ENCODE measurements at regions not wholly inside any gene's neighbourhood (a gene's known extent, or its start where the extent isn't known, plus 50 kb on each side); places are given as distances from the start of the nearest gene placed in this dataset. TPM values are rescaled to one million over a fixed set of nuclear protein-coding genes. Genes with fewer than 3 reads are reported as not detected.

DNA sequence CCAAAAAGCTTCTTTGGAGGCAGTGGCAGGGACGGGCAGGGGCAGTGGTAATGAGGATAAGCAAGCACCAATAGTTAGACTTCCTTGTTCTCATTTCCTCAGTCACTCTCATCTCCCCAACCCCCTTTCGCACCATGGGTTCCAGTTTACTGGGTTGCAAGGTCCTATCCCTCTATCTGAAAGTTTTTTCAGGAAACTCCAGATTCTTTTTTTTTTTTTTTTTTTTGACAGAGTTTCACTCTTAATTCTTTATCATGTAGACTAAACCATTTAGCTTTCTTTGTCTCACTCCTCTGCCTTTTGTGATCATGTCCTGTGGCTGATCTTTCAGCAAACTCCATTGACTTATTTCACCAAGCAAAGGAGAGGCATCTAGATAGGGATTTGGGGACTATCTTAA is 51.4 kb upstream of the GMDS start:
- Histone ChIP-seq H3K27me3 (no peaks in the 10 kb centered on the region), H3K4me3 (no peak overlapping the region), H3K4me1 (ENCODE audit: insufficient read depth) (no peaks in the 10 kb centered on the region), H3K36me3 (no peaks in the 10 kb centered on the region), H3K9me3 (peaks cover 0 to 26% of the 10 kb centered on the region in 2 donors), H3K27ac (no peak overlapping the region)
- WGBS, 3 donors: 89 to 95% (median 92%) methylated on average over 2 of the region's 2 CpGs
- intact Hi-C loops (cut with DNase I): no loop called here
- DNase-seq: no peak
- TF ChIP-seq POLR2A (IDR thresholded peaks at IDR 0.05) (no peak), EP300 (IDR thresholded peaks at IDR 0.05) (no peak)
- TF ChIP-seq, protein P1, sequence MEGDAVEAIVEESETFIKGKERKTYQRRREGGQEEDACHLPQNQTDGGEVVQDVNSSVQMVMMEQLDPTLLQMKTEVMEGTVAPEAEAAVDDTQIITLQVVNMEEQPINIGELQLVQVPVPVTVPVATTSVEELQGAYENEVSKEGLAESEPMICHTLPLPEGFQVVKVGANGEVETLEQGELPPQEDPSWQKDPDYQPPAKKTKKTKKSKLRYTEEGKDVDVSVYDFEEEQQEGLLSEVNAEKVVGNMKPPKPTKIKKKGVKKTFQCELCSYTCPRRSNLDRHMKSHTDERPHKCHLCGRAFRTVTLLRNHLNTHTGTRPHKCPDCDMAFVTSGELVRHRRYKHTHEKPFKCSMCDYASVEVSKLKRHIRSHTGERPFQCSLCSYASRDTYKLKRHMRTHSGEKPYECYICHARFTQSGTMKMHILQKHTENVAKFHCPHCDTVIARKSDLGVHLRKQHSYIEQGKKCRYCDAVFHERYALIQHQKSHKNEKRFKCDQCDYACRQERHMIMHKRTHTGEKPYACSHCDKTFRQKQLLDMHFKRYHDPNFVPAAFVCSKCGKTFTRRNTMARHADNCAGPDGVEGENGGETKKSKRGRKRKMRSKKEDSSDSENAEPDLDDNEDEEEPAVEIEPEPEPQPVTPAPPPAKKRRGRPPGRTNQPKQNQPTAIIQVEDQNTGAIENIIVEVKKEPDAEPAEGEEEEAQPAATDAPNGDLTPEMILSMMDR (IDR thresholded peaks at IDR 0.05): no peak

Small RNA genes lying in the stretch of these regions (small RNA-seq; reads per million reads assigned to genes)
- gene HMGN2P28: not detected
